ENCODE measurements at regions not wholly inside any gene's neighbourhood (a gene's known extent, or its start where the extent isn't known, plus 50 kb on each side); places are given as distances from the start of the nearest gene placed in this dataset.

GRCh38 chr5:4625206-4625896 lies 514.8 kb upstream of the ADAMTS16 start:
- Histone ChIP-seq H3K79me2 (ENCODE audit: insufficient read depth, low read depth, low read length) (no peaks in the 10 kb centered on the region), H3K4me2 (ENCODE audit: low read length) (peak overlapping the region; percentile 26; the same call in 1 of the 2 replicates), H3K27ac (ENCODE audit: low read depth, low read length, poor library complexity, severe bottlenecking) (no peak overlapping the region), H3K4me3 (ENCODE audit: low read depth, low read length, poor library complexity, severe bottlenecking) (no peak overlapping the region), H3K36me3 (ENCODE audit: insufficient read depth, low read length) (no peaks in the 10 kb centered on the region), H3K4me1 (ENCODE audit: insufficient read depth, low read length, poor library complexity, severe bottlenecking) (peaks cover 4% of the 10 kb centered on the region), H3K9me2 (ENCODE audit: insufficient read depth, low read length) (no peaks in the 10 kb centered on the region), H3K9me3 (ENCODE audit: low read length) (no peaks in the 10 kb centered on the region), H4K20me1 (ENCODE audit: insufficient read depth, low read length) (no peaks in the 10 kb centered on the region), H2AFZ (ENCODE audit: low read length) (no peak overlapping the region)
- POLR2A ChIA-PET, result no interaction called here
- DNase-seq (ENCODE audit: low spot score), result no peak
- intact Hi-C loops (cut with micrococcal nuclease; ENCODE audit: unreplicated experiment), result no loop called here
- CTCF ChIA-PET (ENCODE audit: unreplicated experiment), result no interaction called here
- no peak for TF ChIP-seq EZH2phosphoT487 (IDR thresholded peaks at IDR 0.05; ENCODE audit: borderline replicate concordance, low read depth, low read length)
- no peak for TF ChIP-seq CTCF (conservative IDR thresholded peaks at IDR 0.05; ENCODE audit: low read length)
- BruUV-seq (replicated peaks), result no TSS peak

- no peak overlapping the region for H3K27ac ChIP-seq (ENCODE audit: low read depth, low read length, poor library complexity, severe bottlenecking)
- H4K20me1 ChIP-seq (ENCODE audit: insufficient read depth, low read length), result no peaks in the 10 kb centered on the region
- peaks cover 4% of the 10 kb centered on the region for H3K4me1 ChIP-seq (ENCODE audit: insufficient read depth, low read length, poor library complexity, severe bottlenecking)
- H3K36me3 ChIP-seq (ENCODE audit: insufficient read depth, low read length), result no peaks in the 10 kb centered on the region
- no peak for TF ChIP-seq CTCF (conservative IDR thresholded peaks at IDR 0.05; ENCODE audit: low read length)
- no peak for TF ChIP-seq EZH2phosphoT487 (IDR thresholded peaks at IDR 0.05; ENCODE audit: borderline replicate concordance, low read depth, low read length)
- H3K4me2 ChIP-seq (ENCODE audit: low read length), result no peak overlapping the region; the same call in 1 of the 2 replicates
- no peak overlapping the region for H3K4me3 ChIP-seq (ENCODE audit: low read depth, low read length, poor library complexity, severe bottlenecking)
- H3K79me2 ChIP-seq (ENCODE audit: insufficient read depth, low read depth, low read length), result no peaks in the 10 kb centered on the region
- ChIA-PET POLR2A (no interaction called here), CTCF (ENCODE audit: unreplicated experiment) (no interaction called here)
- intact Hi-C loops (cut with micrococcal nuclease; ENCODE audit: unreplicated experiment), result no loop called here
- H2AFZ ChIP-seq (ENCODE audit: low read length), result no peak overlapping the region
- H3K9me2 ChIP-seq (ENCODE audit: insufficient read depth, low read length), result no peaks in the 10 kb centered on the region
- DNase-seq (ENCODE audit: low spot score), result no peak
- no peaks in the 10 kb centered on the region for H3K9me3 ChIP-seq (ENCODE audit: low read length)
- BruUV-seq (replicated peaks), result no TSS peak
These were observed 513.0 kb upstream of the ADAMTS16 start for GRCh38 chr5:4627131-4627530.

GRCh38 chr5:4627929-4628328 lies 512.2 kb upstream of the ADAMTS16 start:
- TF ChIP-seq CTCF (conservative IDR thresholded peaks at IDR 0.05; ENCODE audit: low read length), result no peak
- no peak for TF ChIP-seq EZH2phosphoT487 (IDR thresholded peaks at IDR 0.05; ENCODE audit: borderline replicate concordance, low read depth, low read length)
- BruUV-seq (replicated peaks), result no TSS peak
- intact Hi-C loops (cut with micrococcal nuclease; ENCODE audit: unreplicated experiment), result no loop called here
- H3K4me1 ChIP-seq (ENCODE audit: insufficient read depth, low read length, poor library complexity, severe bottlenecking), result peaks cover 4% of the 10 kb centered on the region
- H2AFZ ChIP-seq (ENCODE audit: low read length), result no peak overlapping the region
- no peaks in the 10 kb centered on the region for H4K20me1 ChIP-seq (ENCODE audit: insufficient read depth, low read length)
- CTCF ChIA-PET (ENCODE audit: unreplicated experiment), result no interaction called here
- H3K4me2 ChIP-seq (ENCODE audit: low read length), result peak overlapping the region; percentile 34; the same call in 1 of the 2 replicates
- no peaks in the 10 kb centered on the region for H3K9me2 ChIP-seq (ENCODE audit: insufficient read depth, low read length)
- H3K79me2 ChIP-seq (ENCODE audit: insufficient read depth, low read depth, low read length), result no peaks in the 10 kb centered on the region
- H3K36me3 ChIP-seq (ENCODE audit: insufficient read depth, low read length), result no peaks in the 10 kb centered on the region
- no peak for DNase-seq (ENCODE audit: low spot score)
- no peaks in the 10 kb centered on the region for H3K9me3 ChIP-seq (ENCODE audit: low read length)
- POLR2A ChIA-PET, result interaction anchor here (0.7 kb wide), 1 partner anchor 1913 kb away, joined by 3 read pairs; no protein-coding TSS in a partner anchor
- no peak overlapping the region for H3K4me3 ChIP-seq (ENCODE audit: low read depth, low read length, poor library complexity, severe bottlenecking)
- no peak overlapping the region for H3K27ac ChIP-seq (ENCODE audit: low read depth, low read length, poor library complexity, severe bottlenecking)

Data from OCI-LY7 (cell line).